H1 (cell line): ENCODE measurements at regions not wholly inside any gene's neighbourhood (a gene's known extent, or its start where the extent isn't known, plus 50 kb on each side); places are given as distances from the start of the nearest gene placed in this dataset.

Source experiments
- CTCF ChIA-PET: fragments of 300-600 bp; sonication (Branson Sonifier 250); formaldehyde crosslinking; loops from one replicate; lab custom pipeline; 2021; ENCODE audit not compliant: partially characterized antibody; lab: Charles Lee
- POLR2A ChIA-PET: fragments of 300-600 bp; sonication (Branson Sonifier 250); formaldehyde crosslinking; loops from one replicate; lab custom pipeline; 2021; ENCODE audit warnings: inconsistent platforms; ENCODE audit not compliant: partially characterized antibody; lab: Charles Lee
- DNase-seq, 2 experiments: peaks; one replicate each; pipeline versions ENCODE4 v3.0.0 to v3.0.0-alpha.2; 2010 to 2022; ENCODE audit warnings: low spot score in 2 of 2, low read depth in 1 of 2, mixed read lengths in 1 of 2
- FAIRE-seq: peaks from 2 replicates; lab custom pipeline; 2011; peaks lifted over from hg19 to GRCh38; lab: Jason Lieb, UNC
- H2AFZ ChIP-seq: 2 replicates; pipeline ENCODE4 v1.8.1; 2012; ENCODE audit warnings: low read length, inconsistent platforms
- H2AK5ac ChIP-seq: 2 replicates; pipeline ENCODE4 v1.6.1; 2013; ENCODE audit warnings: low read depth, low read length
- H2BK120ac ChIP-seq: replicated peaks from 2 replicates; pipeline ENCODE3; 2013; ENCODE audit warnings: low read depth, low read length, inconsistent platforms
- H2BK12ac ChIP-seq: 2 replicates; pipeline ENCODE4 v1.6.1; 2013; ENCODE audit warnings: low read depth, low read length
- H2BK15ac ChIP-seq: 2 replicates; pipeline ENCODE4 v1.6.1; 2013; ENCODE audit warnings: low read length
- H2BK20ac ChIP-seq: 2 replicates; pipeline ENCODE4 v1.6.1; 2013; ENCODE audit warnings: low read length
- H2BK5ac ChIP-seq: 2 replicates; pipeline ENCODE4 v1.6.1; 2013; ENCODE audit warnings: low read depth, low read length
- H3K14ac ChIP-seq: 2 replicates; pipeline ENCODE4 v1.6.1; 2013; ENCODE audit warnings: inconsistent platforms; ENCODE audit not compliant: insufficient read length
- H3K18ac ChIP-seq: 2 replicates; pipeline ENCODE4 v1.6.1; 2013; ENCODE audit warnings: low read length; ENCODE audit errors: extremely low read depth
- H3K23ac ChIP-seq: 2 replicates; pipeline ENCODE4 v1.6.1; 2013; ENCODE audit warnings: inconsistent platforms; ENCODE audit not compliant: insufficient read length
- H3K23me2 ChIP-seq: 2 replicates; pipeline ENCODE4 v1.6.1; 2013; ENCODE audit warnings: low read depth, low read length
- H3K27ac ChIP-seq: 2 replicates; pipeline ENCODE4 v1.6.1; 2011; ENCODE audit warnings: low read depth, low read length, inconsistent platforms
- H3K27me3 ChIP-seq, 4 experiments: replicated peaks in 1 of 4; 1 replicate in 1 of 4; 2 replicates in 3 of 4; pipeline versions ENCODE4 v1.6.1 to v1.8.1; 2011 to 2013; ENCODE audit warnings: low read length in 3 of 4, mild to moderate bottlenecking in 3 of 4, inconsistent platforms in 2 of 4, mixed read lengths in 2 of 4, moderate library complexity in 1 of 4; ENCODE audit not compliant: control insufficient read depth in 3 of 4, insufficient read depth in 3 of 4; ENCODE audit errors: extremely low read depth in 1 of 4
- H3K36me3 ChIP-seq, 4 experiments: 2 replicates each; pipeline versions ENCODE4 v1.6.1 to v1.8.1; 2011 to 2013; ENCODE audit warnings: mild to moderate bottlenecking in 4 of 4, low read length in 3 of 4, moderate library complexity in 2 of 4, control low read depth in 1 of 4, inconsistent platforms in 1 of 4; ENCODE audit not compliant: insufficient read depth in 4 of 4, control insufficient read depth in 2 of 4
- H3K4ac ChIP-seq: replicated peaks from 2 replicates; pipeline ENCODE3; 2013; ENCODE audit warnings: low read length, low read depth, mixed read lengths, inconsistent platforms; ENCODE audit not compliant: insufficient read length
- H3K4me1 ChIP-seq, 4 experiments: replicated peaks in 1 of 4; 1 replicate in 1 of 4; 2 replicates in 3 of 4; pipeline versions ENCODE4 v1.6.1 to v1.8.1; 2011 to 2013; ENCODE audit warnings: low read length in 3 of 4, inconsistent platforms in 2 of 4, mixed read lengths in 1 of 4; ENCODE audit not compliant: insufficient read depth in 4 of 4, control insufficient read depth in 3 of 4
- H3K4me2 ChIP-seq, 2 experiments: 2 replicates each; pipeline versions ENCODE4 v1.6.1 to v1.8.1; 2011 to 2013; ENCODE audit warnings: low read depth in 2 of 2, low read length in 2 of 2, control low read depth in 1 of 2, inconsistent platforms in 1 of 2, mild to moderate bottlenecking in 1 of 2; ENCODE audit not compliant: insufficient read depth in 1 of 2
- H3K4me3 ChIP-seq, 4 experiments: fragments of 200-600, 300-600 bp in 1 of 4; sonication (generic), shearing (Covaris generic), sonication (Bioruptor Twin) in 1 of 4; 2 replicates each; pipeline versions ENCODE4 v1.5.1 to v1.8.1; 2011 to 2016; ENCODE audit warnings: low read length in 4 of 4, low read depth in 3 of 4, control low read depth in 2 of 4, inconsistent platforms in 2 of 4, mild to moderate bottlenecking in 2 of 4, mixed read lengths in 1 of 4, moderate library complexity in 1 of 4; ENCODE audit not compliant: insufficient read depth in 2 of 4; ENCODE audit errors: extremely low read depth in 1 of 4
- H3K56ac ChIP-seq: replicated peaks from 2 replicates; pipeline ENCODE3; 2013; ENCODE audit warnings: low read depth, mild to moderate bottlenecking, mixed read lengths, low read length, inconsistent platforms; ENCODE audit not compliant: insufficient read length
- H3K79me1 ChIP-seq: 2 replicates; pipeline ENCODE4 v1.6.1; 2013; ENCODE audit warnings: low read depth, low read length, control low read depth
- H3K79me2 ChIP-seq, 2 experiments: 2 replicates each; pipeline versions ENCODE4 v1.6.1 to v1.8.1; 2012 to 2013; ENCODE audit warnings: low read length in 2 of 2, mild to moderate bottlenecking in 2 of 2, inconsistent platforms in 1 of 2; ENCODE audit not compliant: insufficient read depth in 2 of 2, control insufficient read depth in 1 of 2
- H3K9ac ChIP-seq, 4 experiments: replicated peaks in 1 of 4; 1 replicate in 1 of 4; 2 replicates in 3 of 4; pipeline versions ENCODE4 v1.6.1 to v1.8.1; 2011 to 2013; ENCODE audit warnings: low read depth in 3 of 4, low read length in 3 of 4, control low read depth in 2 of 4, mild to moderate bottlenecking in 2 of 4, moderate library complexity in 2 of 4, inconsistent platforms in 1 of 4; ENCODE audit errors: extremely low read depth in 1 of 4
- H3K9me3 ChIP-seq, 2 experiments: 2 replicates each; pipeline versions ENCODE4 v1.6.1 to v1.8.1; 2012 to 2013; ENCODE audit warnings: mild to moderate bottlenecking in 2 of 2, moderate library complexity in 2 of 2, control low read depth in 1 of 2, inconsistent platforms in 1 of 2, low read depth in 1 of 2, low read length in 1 of 2, mixed read lengths in 1 of 2; ENCODE audit not compliant: insufficient read depth in 2 of 2
- H4K20me1 ChIP-seq, 2 experiments: replicated peaks in 1 of 2; 2 replicates each; pipeline versions ENCODE3 to v1.8.1; 2011 to 2013; ENCODE audit warnings: inconsistent platforms in 2 of 2, low read length in 2 of 2, mild to moderate bottlenecking in 1 of 2; ENCODE audit not compliant: insufficient read depth in 2 of 2, control insufficient read depth in 1 of 2
- H4K5ac ChIP-seq: 2 replicates; pipeline ENCODE4 v1.6.1; 2013; ENCODE audit warnings: low read length, low read depth, mixed read lengths, inconsistent platforms; ENCODE audit not compliant: insufficient read length
- H4K8ac ChIP-seq: 2 replicates; pipeline ENCODE4 v1.8.0; 2013; ENCODE audit warnings: mild to moderate bottlenecking, moderate library complexity, low read length, inconsistent platforms; ENCODE audit not compliant: insufficient read depth; ENCODE audit errors: extremely low read depth
- H4K91ac ChIP-seq: replicated peaks from 2 replicates; pipeline ENCODE3; 2013; ENCODE audit warnings: low read length, mixed read lengths, inconsistent platforms; ENCODE audit not compliant: insufficient read length
- NRF1 ChIP-seq: IDR thresholded peaks from 2 replicates; pipeline ENCODE4 v1.6.1; 2011; ENCODE audit warnings: mild to moderate bottlenecking, low read depth, low read length, improper control_type of control experiment
- WGBS, 2 experiments: shearing (Covaris generic) in 1 of 2; methylation state at CpG; one replicate each; pipeline versions ENCODE4 v1.1.6 to v1.1.7; 2013 to 2015; ENCODE audit warnings: low lambda C conversion rate in 2 of 2, mixed read lengths in 2 of 2, inconsistent platforms in 1 of 2, low coverage in 1 of 2, missing lambda C conversion rate in 1 of 2; ENCODE audit not compliant: insufficient replicate concordance in 2 of 2, insufficient coverage in 1 of 2, insufficient read length in 1 of 2; ENCODE audit errors: extremely low coverage in 1 of 2, missing lambda C conversion rate in 1 of 2; 5-methylcytosine and 5-hydroxymethylcytosine counted together
- TF ChIP-seq, protein P1 (sequence below): IDR thresholded peaks from 2 replicates; pipeline ENCODE4 v1.6.1; 2012; ENCODE audit warnings: inconsistent platforms

DNA sequence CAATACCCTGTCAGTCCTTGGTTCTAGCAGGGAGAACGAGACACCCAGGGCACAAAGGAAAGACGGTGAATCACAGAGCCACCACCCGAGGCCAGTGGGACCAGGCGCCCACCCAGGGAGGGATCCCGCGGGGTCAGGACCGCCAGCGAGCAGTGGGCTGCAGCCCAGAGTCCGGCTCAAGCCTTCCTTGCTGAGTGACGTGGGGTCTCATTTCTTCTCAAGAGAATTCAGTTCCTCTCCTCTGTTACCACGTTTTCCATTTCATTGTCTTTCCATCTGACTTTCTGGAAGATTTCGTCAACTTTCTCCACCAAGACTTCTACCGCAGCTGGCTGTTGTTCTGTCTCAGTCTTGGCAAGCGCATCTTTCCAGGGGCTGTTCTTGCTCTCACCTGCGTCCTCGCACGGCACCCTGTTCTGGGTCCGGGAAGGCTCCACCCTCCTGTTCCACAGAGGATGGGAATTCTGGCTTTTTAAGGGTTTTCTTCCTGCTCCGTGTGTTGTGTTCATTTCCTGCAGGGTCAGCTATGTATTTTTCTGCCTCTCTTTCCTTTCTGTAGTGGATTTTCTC is 248.6 kb downstream of the NDUFA10 start:
- H3K4me2 ChIP-seq = no peak overlapping the region
- POLR2A ChIA-PET = no interaction called here
- H2AK5ac ChIP-seq = no peak overlapping the region
- no peak overlapping the region for H3K4me3 ChIP-seq
- 95% methylated on average over 19 of the region's 19 CpGs; no CpG with 5 or more reads in 1 of the 2 experiments for WGBS, 2 experiments
- no peak overlapping the region for H2BK120ac ChIP-seq
- no peaks in the 10 kb centered on the region for H3K27me3 ChIP-seq
- no peaks in the 10 kb centered on the region for H3K79me1 ChIP-seq
- no peak overlapping the region for H3K27ac ChIP-seq
- H2BK12ac ChIP-seq = no peak overlapping the region
- H3K23me2 ChIP-seq = no peaks in the 10 kb centered on the region
- no peak overlapping the region for H2BK5ac ChIP-seq
- H4K20me1 ChIP-seq = no peaks in the 10 kb centered on the region
- CTCF ChIA-PET = no interaction called here
- no peak overlapping the region for H3K9ac ChIP-seq
- H4K91ac ChIP-seq = no peak overlapping the region
- H2AFZ ChIP-seq = no peak overlapping the region
- H3K14ac ChIP-seq = no peak overlapping the region
- no peak overlapping the region for H2BK20ac ChIP-seq
- no peaks in the 10 kb centered on the region for H3K79me2 ChIP-seq
- FAIRE-seq (no peak), DNase-seq (no peak)
- H4K8ac ChIP-seq = no peak overlapping the region
- H3K23ac ChIP-seq = no peak overlapping the region
- H3K56ac ChIP-seq = no peak overlapping the region
- no peak overlapping the region for H3K4ac ChIP-seq
- H2BK15ac ChIP-seq = no peak overlapping the region
- H3K4me1 ChIP-seq = no peaks in the 10 kb centered on the region
- H4K5ac ChIP-seq = no peak overlapping the region
- H3K36me3 ChIP-seq = no peaks in the 10 kb centered on the region
- peaks cover 3 to 11% of the 10 kb centered on the region in 2 experiments; a peak in 2 of 4 replicates for H3K9me3 ChIP-seq
- no peak overlapping the region for H3K18ac ChIP-seq
- TF ChIP-seq NRF1 = no peak
- TF ChIP-seq, protein P1, sequence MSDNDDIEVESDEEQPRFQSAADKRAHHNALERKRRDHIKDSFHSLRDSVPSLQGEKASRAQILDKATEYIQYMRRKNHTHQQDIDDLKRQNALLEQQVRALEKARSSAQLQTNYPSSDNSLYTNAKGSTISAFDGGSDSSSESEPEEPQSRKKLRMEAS = no peak
